Head of caudate nucleus (tissue), 42 donors: ENCODE measurements at regions not wholly inside any gene's neighbourhood (a gene's known extent, or its start where the extent isn't known, plus 50 kb on each side); places are given as distances from the start of the nearest gene placed in this dataset.

Source experiments
- DNase-seq, 42 donors: peaks; one replicate each; pipeline versions ENCODE4 v3.0.0 to v3.0.0-alpha.2; 2020 to 2021; ENCODE audit warnings: mixed read lengths in 7 of 42
- intact Hi-C: fragments of 100-400 bp; cut with DNase I; formaldehyde crosslinking; loops from one replicate; pipeline ENCODE4 v1.15.0; 2022

- intact Hi-C loops = loop anchor here (5.0 kb wide), 1 partner anchor 390 kb away; no protein-coding TSS in a partner anchor
- DNase-seq = peak; percentile 68 to 93 (median 84)
These were observed 235.3 kb downstream of the SYK start for GRCh38 chr9:91036826-91037510.

DNA sequence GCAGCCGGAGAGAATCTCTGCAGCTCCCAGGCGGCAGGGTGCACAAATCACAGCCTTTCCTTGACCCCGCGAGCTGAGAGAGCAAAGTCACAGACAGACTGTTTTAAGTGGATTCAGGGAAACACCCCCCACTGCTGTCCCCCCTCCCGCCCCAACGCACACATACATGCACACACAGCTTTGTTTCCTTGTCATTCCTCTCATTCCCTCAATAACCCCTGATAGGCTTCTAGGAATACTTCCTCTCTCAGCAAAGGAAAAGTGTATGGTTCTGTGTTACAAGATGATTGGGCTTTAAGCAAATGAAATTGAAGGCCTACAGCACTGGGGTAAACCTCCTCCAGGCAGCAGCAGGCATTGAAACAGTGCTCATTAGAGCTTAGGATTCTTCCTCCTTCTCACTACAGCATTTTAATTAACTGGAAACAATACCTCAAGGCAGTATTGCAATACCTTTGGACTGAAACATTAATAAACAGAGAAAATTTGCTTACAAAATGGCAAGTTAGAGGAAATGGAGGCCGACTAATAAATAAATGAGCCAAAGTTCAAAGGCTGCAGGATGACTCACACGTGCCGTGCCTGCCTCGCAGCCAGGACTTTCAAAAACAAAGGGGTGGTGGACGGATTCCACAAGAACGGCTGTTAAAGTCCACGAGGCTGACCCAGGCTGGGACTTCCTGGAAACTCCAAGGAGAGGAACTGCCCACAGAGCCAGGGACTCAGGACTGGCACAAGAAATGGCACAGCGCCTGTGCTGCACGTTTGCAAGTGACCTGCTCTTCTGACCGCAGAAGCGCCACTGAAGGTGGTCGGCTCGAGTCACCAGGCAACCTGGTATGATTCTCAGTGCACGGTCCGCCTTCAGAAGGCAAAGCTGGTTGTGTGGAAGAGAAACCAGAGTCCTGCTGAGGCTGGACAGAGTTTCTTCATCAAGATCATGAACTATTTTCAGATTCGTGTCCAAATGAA is 236.2 kb downstream of the SYK start:
- DNase-seq = peak in 5 of 42 donors; percentile 12 to 53 (median 34)
- intact Hi-C loops = loop anchor here (5.0 kb wide), 1 partner anchor 390 kb away; no protein-coding TSS in a partner anchor

GRCh38 chr9:91038483-91039124 is 237.0 kb downstream of the SYK start:
- intact Hi-C loops = loop anchor here (5.0 kb wide), 1 partner anchor 389 kb away; no protein-coding TSS in a partner anchor
- no peak for DNase-seq

GRCh38 chr9:91039125-91039834 is 237.7 kb downstream of the SYK start:
- intact Hi-C loops = loop anchor here (5.0 kb wide), 1 partner anchor 388 kb away; no protein-coding TSS in a partner anchor
- peak in 1 of 42 donors; percentile 22 for DNase-seq

- intact Hi-C loops = loop anchor here (5.0 kb wide), 1 partner anchor 388 kb away; no protein-coding TSS in a partner anchor
- DNase-seq = peak in 1 of 42 donors; percentile 18
These were observed 238.2 kb downstream of the SYK start for GRCh38 chr9:91039835-91040140.

DNA sequence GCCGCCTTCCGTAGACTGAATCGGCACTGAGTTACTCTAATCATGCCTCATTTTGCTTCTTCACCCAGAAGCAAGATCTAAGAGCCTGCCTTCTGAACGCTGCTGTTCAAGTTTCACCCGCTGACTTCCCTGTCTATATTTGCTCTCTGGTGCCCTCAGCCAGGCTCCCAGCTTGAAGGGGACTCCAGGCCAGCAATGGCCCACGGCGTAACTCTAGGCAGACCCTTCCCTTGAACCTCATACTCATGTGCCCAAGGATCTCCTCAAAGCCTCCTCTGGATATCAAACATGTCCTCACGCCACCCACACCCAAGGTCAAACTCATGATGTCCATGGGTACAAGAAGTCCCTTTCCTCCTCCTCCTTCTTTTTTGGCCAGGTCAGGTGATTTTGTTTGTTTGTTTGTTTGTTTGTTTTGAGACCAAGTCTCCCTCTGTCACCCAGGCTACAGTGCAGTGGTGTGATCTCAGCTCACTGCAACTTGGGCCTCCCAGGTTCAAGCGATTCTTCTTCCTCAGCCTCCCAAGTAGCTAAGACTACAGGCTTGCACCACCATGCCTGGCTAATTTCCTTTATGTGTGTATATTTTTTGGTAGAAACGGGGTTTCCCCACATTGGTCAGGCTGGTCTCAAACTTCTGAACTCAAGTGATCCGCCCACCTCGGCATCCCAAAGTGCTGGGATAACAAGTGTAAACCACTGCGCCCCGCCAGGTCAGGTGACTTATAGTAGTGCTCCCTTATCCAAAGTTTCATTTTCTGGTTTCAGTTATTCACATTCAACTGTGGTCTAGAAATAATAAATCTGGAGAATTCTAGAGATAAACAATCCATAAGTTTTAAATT is 239.0 kb downstream of the SYK start:
- intact Hi-C loops = no loop called here

GRCh38 chr9:91042024-91042423 is 240.4 kb downstream of the SYK start:
- DNase-seq = peak in 1 of 42 donors; percentile 16
- intact Hi-C loops = no loop called here

More for the DNA sequence above, 239.0 kb downstream of the SYK start:
- DNase-seq = peak in 1 of 42 donors; percentile 31

DNA sequence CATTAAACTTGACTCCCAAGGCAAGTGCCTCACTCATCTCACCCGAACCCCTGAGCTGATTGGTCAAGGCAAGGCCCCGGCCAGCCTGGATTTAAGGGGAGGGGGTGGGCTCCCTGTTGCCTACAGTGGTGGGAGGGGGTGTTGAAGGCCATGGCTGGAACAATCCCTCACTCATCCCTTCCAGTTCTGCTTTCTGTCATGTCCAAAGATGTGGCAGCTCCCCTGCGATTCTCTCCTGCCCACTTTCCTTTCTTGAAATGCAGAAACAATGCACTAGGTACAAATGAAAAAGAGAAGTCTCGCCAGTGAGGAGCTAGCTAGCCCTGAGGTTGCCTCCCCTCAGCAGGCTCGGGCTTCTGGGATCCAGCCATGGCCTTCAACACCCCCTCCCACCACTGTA is 240.9 kb downstream of the SYK start:
- no peak for DNase-seq
- intact Hi-C loops = no loop called here

- intact Hi-C loops = no loop called here
- peak in 1 of 42 donors; percentile 15 for DNase-seq
These were observed 241.6 kb downstream of the SYK start for GRCh38 chr9:91043056-91043810.

DNA sequence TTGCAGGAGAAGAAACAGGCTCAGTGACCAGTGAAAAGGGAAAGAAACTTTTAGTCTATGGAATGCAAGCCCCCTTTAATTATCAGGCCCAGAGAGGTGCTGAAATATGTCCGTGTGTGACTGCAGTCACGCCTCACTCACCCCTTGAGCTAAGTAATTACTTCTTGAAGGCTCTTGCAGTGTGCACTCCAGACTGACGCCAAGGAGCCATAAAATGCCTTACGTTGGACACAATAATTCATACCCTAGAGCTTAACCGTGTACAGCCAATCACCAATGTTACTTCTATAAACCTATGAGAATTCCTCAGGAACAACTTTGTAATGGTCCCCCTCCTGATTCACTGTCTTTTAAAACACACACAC is 242.2 kb downstream of the SYK start:
- DNase-seq = no peak
- intact Hi-C loops = no loop called here

DNA sequence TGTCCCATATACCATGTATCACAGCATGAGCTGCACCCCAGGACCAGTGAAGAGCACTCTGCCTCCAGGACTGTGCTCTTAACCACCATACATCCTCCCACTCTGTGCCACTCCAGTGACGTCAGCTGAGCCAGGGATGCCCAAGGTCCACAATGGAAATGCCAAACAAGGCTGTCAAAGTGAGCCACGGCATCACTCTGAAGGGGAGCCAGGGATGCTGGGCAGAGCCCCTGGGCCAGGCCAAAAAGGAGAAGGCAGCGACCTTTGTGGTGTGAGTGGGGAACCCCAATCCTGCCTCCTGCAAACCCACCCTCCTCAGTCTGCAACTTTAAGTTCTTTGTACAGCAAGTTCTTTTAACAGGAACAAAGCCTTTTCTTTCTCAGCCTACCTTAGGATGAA is 242.7 kb downstream of the SYK start:
- intact Hi-C loops = no loop called here
- peak in 1 of 42 donors; percentile 9 for DNase-seq

GRCh38 chr9:91045041-91045440 is 243.4 kb downstream of the SYK start:
- intact Hi-C loops = no loop called here

GRCh38 chr9:91047529-91047928 is 245.9 kb downstream of the SYK start:
- peak in 4 of 42 donors; percentile 11 to 36 (median 29) for DNase-seq
- intact Hi-C loops = no loop called here

More at GRCh38 chr9:91045041-91045440, 243.4 kb downstream of the SYK start:
- no peak for DNase-seq

DNA sequence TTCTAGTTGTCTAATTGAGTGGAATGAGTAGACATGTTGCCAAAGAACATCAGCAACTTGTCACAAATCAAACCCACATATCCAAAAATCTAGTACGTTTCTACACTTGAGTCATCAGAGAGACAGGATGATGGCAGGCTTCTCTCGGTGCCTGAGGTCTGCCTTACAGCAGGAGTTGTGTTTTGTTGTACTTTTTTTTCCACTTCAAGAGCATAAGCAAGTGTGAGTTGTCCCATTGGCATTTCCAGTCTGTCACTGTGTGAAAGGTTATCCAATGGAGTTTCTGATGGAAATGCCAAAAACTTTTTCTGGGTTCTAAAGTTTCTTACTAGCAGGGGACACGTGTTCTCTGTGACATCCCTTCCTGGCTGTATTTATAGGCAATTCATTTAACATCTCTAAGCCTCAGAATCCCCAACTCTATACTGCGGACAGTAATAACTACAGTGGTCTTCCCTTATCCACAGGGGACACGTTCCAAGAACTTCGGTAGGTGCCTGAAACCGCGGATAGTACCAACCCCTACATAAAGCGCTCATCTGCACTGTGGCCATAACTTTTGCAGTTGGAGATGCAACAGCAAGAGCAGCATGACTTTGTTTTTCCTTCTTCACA is 246.5 kb downstream of the SYK start:
- intact Hi-C loops = no loop called here
- DNase-seq = peak in 14 of 42 donors; percentile 2 to 63 (median 30)

DNA sequence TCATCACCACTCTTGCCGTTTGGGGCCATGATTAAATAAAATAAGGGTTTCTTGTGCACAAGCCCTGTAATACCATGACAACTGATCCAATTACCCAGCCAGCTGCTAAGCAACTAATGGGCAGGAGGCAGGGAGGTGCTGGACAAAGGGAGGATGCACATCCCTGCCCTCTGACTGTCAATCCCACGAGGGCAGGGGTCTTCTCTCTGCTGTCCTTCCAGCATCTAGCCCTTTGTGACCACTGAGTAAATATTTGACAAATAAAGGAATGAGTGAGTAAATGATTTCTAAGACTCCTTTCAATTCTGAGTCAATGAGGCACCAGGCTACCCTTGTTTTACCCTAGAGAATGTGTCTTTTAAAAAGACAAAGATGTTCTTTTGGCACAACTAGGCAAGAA is 247.1 kb downstream of the SYK start:
- intact Hi-C loops = no loop called here

DNA sequence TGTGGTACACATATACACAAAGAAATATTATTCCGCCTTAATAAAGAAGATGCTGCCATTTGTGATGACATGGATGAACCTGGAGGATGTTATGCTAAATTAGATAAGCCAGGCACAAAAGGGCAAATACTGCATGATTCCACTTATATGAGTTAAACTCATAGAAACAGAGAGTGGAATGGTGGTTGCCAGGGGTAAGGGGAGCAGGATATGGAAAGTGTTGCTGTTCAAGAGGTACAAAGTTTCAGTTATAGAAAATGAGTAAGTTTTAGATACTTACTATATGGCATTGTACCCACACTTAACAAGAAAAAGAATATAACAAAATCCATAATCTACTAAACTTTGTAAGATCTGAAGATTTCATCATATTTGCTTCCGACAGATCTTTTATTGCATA is 252.2 kb downstream of the SYK start:
- peak in 1 of 42 donors; percentile 14 for DNase-seq
- intact Hi-C loops = no loop called here

More for the DNA sequence above, 247.1 kb downstream of the SYK start:
- peak in 1 of 42 donors; percentile 12 for DNase-seq

GRCh38 chr9:91055845-91056244 is 254.2 kb downstream of the SYK start:
- intact Hi-C loops = no loop called here
- no peak for DNase-seq
